SHP77 treated with DMSO at 0.1 percent for 48 hours (cell line): ENCODE measurements at regions not wholly inside any gene's neighbourhood (a gene's known extent, or its start where the extent isn't known, plus 50 kb on each side); places are given as distances from the start of the nearest gene placed in this dataset.
A peak's percentile ranks its signal among the peaks of the same experiment; 100 is the strongest.

Source experiments
- DNase-seq: peaks from one replicate; lab custom pipeline; 2025; lab: John Stamatoyannopoulos, UW

DNA sequence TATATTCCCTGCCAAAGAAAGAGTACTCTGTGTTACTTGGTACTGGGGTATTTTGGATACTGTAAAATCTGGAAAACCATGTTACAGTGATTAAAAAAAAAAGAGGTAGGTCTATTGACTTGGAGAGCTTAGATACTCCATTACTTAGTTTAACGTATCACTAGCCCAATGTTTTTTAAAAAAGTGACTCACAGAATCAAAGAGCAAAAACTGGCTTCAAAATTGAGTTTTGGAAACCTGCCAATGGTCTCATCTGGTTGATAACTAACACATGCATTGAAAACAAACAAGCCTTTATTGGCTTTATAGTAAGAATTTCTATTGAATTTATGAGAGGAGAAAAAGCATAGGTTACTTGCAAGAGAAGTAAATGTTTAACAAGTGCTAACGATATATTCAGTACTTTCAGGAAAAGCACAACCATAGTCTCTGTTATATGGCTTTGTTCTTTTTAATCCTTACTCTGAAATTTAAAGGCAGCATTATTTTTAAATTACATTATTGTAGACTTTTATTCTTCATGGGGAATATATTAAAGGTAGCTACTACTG, 563.3 kb upstream of the SORCS1 start:
- DNase-seq = no peak

DNA sequence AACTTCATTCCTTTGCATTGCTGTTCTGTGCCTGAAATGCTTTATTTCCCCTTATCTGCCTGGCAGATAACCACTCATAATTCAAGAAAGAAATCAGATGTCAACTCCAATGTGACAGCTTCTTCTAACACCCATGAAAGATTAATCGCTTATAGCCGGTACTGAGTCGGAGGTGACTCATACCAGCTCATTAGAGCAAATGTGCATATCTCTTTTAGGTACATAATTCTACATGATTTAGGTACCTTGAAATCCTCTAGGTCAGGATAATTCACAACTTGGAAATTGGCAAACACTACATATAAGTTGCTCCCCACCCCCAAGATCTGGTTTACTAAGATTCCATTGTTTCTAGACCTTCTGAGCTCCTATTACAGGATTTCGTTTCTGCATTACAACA, 554.4 kb upstream of the SORCS1 start:
- no peak for DNase-seq

DNA sequence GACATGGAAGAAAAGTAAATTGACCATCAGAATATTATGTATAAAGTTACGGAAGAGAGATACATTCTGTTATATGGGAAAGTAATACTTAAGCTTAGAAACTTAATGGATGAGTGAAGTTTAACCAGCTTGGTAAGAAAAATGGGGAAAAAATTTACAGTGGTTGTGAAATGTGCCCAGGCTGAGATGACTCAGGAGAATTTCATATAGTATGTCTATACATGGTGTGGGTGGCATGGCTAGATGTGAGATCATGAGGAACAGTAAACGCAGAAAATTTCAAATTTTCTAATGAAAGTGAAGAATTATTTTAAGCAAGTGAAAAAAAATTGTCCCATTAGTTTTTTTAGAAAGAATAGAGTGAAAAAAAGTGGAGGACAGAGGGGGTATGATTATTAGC, 552.5 kb upstream of the SORCS1 start:
- DNase-seq = no peak

DNA sequence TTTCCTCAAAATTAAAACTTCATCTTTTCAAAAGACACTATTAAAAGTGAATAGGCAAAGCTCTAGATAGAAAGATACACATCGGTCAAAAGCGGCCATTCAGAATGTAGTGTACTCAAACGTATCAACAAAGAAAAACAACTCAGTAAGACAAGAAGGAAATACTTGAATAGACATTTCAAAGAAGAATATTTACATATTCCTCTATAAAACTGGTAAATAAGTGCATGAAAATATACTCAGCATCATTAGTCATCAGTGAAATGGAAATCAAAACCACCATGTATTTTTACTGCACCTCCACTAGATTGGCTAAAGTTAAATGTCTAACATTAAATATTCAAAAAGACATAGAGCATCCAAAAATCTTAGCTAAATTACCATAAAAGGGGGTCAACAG, 551.1 kb upstream of the SORCS1 start:
- DNase-seq = no peak

DNA sequence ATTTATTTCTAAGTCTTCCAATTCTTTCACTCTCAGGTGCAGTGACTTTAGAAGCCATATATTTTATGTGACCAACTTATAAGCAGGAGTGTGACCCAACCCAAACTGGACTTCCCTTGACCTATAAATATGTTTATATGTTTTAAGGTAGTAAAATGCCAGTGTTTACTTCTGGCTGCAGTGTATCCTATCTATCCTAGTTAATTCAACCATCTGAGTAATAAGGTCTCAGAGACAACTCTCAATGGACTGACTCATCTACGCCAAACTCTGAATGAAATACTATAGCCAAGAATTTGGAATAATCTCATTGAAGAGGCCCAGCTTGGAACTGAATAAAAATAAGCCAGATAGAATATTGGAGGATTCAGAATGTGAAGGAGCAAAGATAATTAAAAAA, 544.5 kb upstream of the SORCS1 start:
- DNase-seq = no peak

DNA sequence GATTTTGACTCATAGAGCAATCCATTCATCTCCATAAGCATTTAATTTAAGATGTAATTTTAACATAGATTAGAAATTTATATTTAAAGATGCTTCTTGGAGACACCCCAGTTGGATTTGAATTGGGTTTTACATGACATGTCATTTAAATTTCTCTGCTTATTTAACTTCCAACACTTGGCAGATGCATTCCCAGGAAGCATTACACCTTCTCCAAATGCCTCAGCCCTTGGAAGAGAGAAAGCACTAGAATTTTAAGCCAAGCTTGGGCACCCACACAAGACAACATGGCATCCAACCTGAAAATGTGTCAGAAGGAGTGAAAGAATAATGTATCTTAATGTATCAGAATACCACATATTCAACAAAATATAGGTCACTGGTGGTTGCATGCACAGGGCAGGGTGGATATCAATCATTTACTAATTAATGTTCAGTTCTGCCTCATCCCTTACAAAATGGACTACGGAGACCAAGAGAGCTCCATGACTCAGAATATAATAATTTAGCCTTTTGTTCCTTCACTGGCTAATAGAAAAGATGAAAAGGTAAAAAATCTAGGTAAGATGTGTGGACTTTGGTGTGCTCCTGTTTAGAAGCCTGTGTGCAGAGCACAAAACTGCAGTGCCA, 541.7 kb upstream of the SORCS1 start:
- DNase-seq = no peak

DNA sequence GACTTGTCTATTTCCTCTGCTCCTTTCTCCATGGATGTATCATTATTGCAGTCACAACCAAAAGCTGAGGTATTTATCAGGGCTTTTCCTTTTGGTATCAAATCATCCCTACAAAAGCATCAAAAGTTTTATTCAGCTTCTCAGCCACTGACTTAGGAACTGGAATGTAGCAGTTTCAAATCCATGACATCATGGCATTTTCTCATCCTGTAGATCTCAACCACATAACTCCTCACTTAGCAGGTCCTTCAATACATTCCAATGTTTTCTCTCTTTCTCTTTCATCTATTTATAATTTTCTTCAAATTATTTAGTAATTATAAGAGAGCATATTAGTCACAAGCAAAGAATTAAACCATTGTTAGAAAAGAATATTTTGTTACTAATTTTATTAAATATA, 537.4 kb upstream of the SORCS1 start:
- DNase-seq = no peak

DNA sequence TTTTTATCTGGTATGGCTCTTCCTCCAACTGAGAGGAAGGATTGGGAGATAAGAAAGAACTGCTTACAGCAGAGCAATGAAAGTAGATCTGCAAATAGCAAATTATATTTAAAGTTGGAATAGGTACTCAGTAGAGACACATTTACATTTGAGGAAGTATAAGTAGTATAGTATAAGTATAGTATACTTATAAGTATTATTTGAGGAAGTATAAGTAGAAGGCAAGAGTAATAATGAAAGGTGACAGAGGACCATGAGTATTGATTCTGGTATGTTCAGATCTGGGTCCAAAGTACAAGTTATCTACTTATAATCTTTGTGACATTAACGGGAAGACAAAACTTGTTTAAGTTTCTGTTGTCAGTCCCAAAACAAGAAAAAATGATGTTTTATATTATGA, 527.6 kb upstream of the SORCS1 start:
- DNase-seq = no peak

DNA sequence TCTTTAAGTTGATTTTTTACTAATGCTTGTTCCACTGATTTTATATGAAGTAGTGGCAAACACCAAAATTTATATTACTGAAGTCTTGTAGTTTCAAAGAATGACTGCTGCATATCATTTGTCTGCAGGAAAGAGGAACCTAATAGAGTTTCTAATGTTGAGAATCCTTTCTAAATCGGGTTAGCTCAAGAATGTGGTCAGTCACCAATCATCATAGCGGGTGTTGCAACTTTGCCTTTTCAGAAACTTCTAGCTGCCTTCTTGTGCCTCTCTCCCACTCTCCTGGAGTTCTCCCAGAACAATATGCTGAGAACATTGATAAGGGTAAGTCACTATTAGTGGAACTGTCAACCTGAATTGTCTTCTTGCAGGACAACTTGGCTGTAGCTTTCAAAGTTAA, 524.8 kb upstream of the SORCS1 start:
- no peak for DNase-seq

DNA sequence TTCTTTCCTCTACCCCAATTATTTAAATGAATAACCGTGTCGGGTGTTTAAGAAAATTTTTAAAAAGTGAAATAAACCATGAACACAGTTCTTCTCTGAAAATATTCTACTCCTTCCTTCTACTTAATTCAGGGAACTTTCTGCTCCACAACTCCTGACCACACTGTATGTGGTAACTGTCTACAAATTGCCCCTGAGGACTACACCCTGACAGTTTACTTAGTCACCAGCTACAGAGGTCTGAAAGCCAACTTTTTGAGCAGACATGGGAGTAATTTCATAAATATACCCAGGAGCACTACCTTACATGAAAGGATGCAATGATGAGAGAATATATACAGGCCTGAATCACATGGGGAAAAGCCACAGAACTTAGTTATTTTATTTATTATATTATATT, 523.2 kb upstream of the SORCS1 start:
- no peak for DNase-seq

DNA sequence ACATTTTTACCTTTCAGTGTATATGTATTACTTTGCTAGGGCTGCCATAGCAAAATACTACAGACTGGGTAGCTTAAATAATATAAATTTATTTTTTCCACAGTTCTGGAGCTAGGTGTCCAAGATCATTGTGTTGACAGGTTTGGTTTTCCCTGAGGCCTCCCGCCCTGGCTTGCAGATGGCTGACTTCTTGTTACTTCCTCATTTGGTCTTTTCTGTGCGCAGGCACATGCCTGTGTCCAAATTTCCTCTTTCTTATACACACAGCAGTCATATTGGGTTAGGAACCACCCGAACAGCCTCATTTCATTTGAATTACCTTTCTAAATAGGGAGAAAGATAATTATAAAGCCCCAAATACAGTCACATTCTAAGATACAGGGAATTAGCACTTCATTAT, 521.6 kb upstream of the SORCS1 start:
- no peak for DNase-seq

DNA sequence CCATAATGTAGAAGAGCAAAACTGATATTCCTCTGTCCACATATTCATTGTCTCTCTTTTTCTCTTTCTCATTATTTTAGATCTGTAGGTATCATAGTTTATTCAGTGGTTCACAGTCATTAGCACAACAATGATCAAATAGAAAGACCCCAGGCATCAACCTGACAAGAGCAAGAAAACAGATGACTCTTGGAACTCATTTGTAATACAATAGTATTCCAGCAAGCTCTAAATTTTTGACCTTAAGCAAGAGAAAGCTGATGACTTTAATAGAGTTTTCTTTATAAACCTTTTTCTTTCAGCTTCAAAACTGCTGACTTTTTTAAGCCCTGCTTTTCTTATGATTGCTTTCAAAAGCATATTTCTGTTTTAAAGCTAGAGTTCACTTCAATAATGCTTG, 507.5 kb upstream of the SORCS1 start:
- no peak for DNase-seq

DNA sequence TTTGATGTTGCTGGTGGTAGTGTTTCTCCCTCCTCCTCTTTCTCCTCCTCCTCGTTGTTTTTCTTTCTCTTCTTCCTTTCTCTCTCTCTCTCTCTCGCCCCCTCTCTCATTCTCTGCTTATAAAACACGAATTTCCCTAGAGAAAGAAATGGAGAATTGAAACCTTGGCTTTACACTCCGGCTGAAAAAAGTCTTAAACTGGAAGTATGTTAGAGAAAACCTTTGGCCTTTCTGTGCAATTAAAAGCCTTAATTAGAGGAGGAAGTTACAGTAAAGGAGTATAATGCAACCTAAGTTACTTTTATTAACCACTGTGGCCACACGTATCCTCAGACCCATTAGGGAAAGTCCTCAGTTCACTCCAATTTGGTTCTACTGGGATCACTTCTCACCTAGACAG, 501.7 kb upstream of the SORCS1 start:
- DNase-seq = no peak

DNA sequence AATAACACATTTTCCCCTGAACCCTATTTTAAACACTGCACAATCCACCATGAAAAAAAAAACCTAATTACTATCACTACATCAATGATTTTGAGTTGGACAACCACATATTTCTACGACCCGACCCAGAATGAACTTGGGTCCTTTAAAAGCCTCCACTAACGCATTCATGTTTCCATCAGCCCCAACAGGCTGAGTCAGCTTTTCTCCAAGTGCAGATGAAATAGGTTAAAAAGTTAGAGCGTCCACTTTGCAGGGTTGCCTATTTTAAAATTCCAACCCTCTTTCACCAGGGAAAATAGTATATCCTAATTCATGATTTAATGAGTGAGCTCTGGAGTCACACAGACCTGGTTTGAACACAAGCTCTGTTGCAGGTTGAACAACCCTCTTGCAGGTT, 501.0 kb upstream of the SORCS1 start:
- no peak for DNase-seq

DNA sequence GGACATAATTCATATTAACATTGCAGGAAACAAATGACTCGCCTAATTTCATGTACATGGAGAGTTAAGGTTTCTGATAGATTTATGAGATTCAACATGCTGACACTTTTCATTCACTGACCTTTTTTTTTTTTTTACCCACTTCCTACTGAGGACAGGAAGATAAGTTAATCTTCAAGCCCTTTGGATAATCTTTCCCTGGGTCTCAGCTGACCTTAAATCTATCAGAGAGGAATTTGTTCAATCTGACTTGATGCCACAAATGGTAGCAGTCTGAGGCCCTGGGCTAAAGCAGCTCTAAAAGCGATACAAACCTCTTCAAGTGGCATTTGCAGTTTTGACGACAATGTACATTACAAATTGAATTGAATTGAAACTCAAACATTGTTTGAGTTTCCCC, 493.3 kb upstream of the SORCS1 start:
- DNase-seq = no peak

DNA sequence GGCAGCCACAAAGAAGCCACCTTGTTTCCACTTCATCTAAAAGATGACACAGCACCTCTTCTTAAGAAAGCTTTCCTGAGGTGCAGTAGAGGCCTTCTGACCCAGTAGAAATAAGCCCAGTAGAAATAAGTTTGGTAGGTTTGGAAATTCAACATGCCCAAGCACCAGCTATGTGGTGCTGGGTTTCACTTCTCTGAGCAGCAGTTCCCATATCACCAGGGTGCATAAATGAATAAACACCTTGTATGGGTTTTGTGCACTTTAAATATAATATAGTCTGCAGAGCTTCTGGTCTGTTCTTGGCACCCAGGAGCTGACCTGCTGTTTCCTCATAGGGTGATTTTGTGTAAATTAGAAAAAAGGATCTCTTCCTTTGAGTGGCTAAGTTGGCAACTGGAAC, 492.4 kb upstream of the SORCS1 start:
- DNase-seq = no peak

DNA sequence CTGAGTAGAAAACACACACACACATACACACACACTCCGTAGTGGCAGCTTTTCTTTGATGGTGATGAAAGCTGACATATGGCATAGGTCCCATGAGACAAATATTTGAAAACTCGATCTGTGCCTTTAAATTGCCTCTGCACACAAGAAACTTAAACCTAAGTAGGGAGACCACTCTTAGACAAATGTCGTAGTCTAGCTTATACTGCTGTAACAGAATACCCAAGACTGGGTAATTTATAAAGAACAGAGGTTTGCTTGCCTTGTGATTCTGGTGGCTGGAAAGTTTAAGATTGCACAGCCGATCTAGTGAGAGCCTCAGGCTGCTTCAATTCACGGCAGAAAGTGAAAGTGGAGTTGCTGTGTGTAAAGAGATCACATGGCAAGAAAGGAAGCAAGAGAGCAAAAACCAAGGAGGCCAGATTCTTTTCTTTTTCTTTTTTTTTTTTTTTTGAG, 489.4 kb upstream of the SORCS1 start:
- no peak for DNase-seq

DNA sequence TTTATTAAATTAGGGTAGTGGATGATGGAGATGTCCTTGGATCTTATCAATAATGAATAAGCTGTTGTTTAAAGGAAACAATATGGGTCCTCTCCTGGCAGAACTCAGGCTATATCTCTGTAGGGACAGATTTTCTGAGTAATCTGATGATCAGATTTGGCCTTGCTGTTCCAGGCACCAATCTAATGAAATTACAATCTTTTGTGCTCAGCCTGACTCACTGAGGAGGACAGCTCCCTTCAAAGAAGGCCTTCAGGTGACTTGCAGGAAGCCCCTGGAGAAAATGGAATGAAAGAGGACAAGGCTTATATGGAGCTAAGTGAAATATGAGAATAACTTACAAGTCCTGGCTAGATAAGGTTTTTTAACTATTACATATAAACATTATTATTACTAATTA, 486.4 kb upstream of the SORCS1 start:
- DNase-seq = no peak

DNA sequence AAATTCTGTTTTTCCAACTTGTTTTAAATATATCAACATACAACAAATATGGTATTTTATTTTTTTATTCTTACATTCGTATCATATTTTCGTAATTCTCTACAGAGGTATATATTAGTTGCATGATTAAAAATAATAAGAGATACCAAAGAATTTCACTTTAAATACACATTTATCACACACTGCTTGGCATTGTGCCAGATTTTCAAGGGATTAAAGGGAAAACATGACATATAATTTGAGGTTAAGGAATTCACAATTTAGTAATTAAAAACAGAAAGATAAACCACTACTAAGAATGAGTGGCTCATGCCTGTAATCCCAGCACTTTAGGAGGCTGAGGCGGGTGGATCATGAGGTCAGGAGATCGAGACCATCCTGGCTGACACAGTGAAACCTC, 484.7 kb upstream of the SORCS1 start:
- no peak for DNase-seq

DNA sequence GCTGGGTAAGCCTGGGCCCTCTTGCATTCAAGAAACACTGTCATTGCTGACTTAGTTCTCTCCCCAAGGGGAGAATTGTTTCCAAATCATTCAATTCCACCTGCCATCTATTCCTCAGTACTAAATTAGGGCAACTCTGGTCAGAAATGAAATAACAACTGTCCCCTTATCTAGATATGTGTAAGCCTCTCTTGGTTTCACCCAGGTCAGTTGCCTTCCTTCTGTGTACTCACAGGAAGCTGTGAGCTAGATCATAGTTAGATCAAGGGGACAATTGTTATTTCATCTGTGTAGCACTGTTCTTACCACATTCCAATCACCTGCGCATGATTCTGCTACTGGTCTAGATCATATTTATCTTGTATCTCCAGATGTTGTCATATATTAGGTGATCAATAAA, 483.0 kb upstream of the SORCS1 start:
- DNase-seq = no peak

DNA sequence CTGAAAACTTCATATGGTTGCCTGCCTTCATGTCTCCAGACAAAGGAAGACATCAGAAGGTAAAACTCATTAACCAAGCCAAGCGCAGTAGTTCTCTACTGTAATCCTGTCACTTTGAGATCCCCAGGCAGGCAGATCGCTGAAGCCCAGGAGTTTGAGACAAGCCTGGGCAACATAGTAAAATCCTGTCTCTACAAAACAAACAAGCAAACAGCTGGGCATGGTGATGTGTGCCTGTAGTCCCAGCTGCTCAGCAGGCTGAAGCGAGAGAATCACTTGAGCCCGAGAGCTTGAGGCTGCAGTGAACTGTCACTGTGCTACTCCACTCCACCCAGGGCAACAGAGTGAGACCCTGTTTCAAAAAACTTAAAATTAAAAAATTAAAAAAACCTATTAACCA, 467.4 kb upstream of the SORCS1 start:
- peak; percentile 11 for DNase-seq

DNA sequence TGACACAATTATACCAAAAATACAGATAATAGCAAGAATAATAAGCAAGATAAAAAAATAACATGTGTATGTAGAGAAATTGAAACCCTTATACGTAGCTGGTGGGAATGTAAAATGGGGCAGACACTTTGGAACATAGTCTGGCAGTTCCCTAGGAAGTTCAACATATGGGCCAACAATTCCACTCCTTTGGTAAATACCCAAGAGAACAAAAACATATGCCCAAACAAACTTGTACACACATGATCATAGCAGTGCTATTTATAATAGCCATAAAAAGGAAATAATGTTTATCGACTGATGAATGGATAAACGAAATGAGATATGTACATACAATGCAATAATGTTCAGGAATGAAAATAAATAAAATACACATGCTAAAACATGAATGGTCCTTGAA, 462.4 kb upstream of the SORCS1 start:
- DNase-seq = no peak

DNA sequence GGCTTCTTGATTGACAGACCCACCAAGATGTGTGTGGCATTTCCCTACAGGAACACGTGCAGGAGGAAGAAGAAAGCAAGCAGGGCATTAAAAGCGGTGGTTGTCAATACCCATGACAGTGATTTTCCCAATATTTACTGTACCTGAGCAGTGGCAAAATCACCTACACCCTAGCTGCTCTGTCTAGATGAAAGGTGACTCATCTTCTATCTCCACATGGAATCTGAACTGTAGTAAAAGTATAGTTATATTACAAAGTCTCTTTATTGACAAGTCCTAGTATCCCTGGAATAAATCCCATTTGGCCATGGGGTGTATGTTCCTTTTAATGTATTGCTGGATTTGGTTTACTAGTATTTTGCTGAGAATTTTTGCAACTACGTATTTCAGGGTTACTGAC, 458.8 kb upstream of the SORCS1 start:
- DNase-seq = no peak

DNA sequence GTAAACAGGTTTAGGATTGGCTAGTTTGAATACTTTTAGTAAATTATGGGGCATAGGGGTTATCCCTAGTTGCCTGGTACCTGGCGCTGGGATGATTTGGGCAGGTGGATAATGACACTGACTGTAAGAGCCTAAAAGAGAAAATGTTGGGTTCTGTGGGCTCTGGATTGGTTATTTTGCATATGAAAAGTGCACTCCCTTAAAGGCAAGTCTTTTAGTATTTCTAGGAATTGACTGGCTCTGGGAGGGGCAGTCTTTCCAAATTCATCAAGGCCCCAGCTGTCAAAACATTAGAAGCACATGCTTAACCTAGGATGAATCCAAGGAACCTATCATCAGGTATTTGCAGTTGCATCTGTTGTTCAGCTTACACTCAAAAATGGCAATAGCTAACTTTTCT, 454.6 kb upstream of the SORCS1 start:
- no peak for DNase-seq
